ENCODE measurements at regions not wholly inside any gene's neighbourhood (a gene's known extent, or its start where the extent isn't known, plus 50 kb on each side); places are given as distances from the start of the nearest gene placed in this dataset.

GRCh38 chr16:26561303-26561702 is 505.4 kb upstream of the C16orf82 start:
- no peak for DNase-seq
- Histone ChIP-seq H3K4me1 (ENCODE audit: low read depth) (no peaks in the 10 kb centered on the region), H3K4me3 (no peak overlapping the region), H3K9me3 (no peaks in the 10 kb centered on the region), H3K36me3 (ENCODE audit: low read depth) (no peaks in the 10 kb centered on the region)
- intact Hi-C loops (cut with DNase I, micrococcal nuclease): no loop called here
- no peak for ATAC-seq
- TF ChIP-seq CTCF (IDR thresholded peaks at IDR 0.05): no peak

- H3K36me3 ChIP-seq (ENCODE audit: low read depth): no peaks in the 10 kb centered on the region
- no peak for DNase-seq
- no peak overlapping the region for H3K4me3 ChIP-seq
- TF ChIP-seq CTCF (IDR thresholded peaks at IDR 0.05): no peak
- no peaks in the 10 kb centered on the region for H3K9me3 ChIP-seq
- intact Hi-C loops (cut with DNase I, micrococcal nuclease): no loop called here
- no peak for ATAC-seq
- no peaks in the 10 kb centered on the region for H3K4me1 ChIP-seq (ENCODE audit: low read depth)
These were observed 503.7 kb upstream of the C16orf82 start for GRCh38 chr16:26563018-26563417.

GRCh38 chr16:26567356-26567755 is 499.4 kb upstream of the C16orf82 start:
- ATAC-seq: no peak
- H3K4me1 ChIP-seq (ENCODE audit: low read depth): no peaks in the 10 kb centered on the region
- H3K36me3 ChIP-seq (ENCODE audit: low read depth): no peaks in the 10 kb centered on the region
- H3K4me3 ChIP-seq: no peak overlapping the region
- no peak for TF ChIP-seq CTCF (IDR thresholded peaks at IDR 0.05)
- intact Hi-C loops (cut with DNase I, micrococcal nuclease): no loop called here
- no peaks in the 10 kb centered on the region for H3K9me3 ChIP-seq
- DNase-seq: no peak

- no peaks in the 10 kb centered on the region for H3K36me3 ChIP-seq (ENCODE audit: low read depth)
- no peaks in the 10 kb centered on the region for H3K4me1 ChIP-seq (ENCODE audit: low read depth)
- DNase-seq: no peak
- intact Hi-C loops (cut with DNase I, micrococcal nuclease): no loop called here
- no peak overlapping the region for H3K4me3 ChIP-seq
- no peak for TF ChIP-seq CTCF (IDR thresholded peaks at IDR 0.05)
- H3K9me3 ChIP-seq: no peaks in the 10 kb centered on the region
- ATAC-seq: no peak
These were observed 496.9 kb upstream of the C16orf82 start for GRCh38 chr16:26569793-26570192.

- Histone ChIP-seq H3K36me3 (ENCODE audit: low read depth) (no peaks in the 10 kb centered on the region), H3K9me3 (no peaks in the 10 kb centered on the region), H3K4me1 (ENCODE audit: low read depth) (no peaks in the 10 kb centered on the region), H3K4me3 (no peak overlapping the region)
- TF ChIP-seq CTCF (IDR thresholded peaks at IDR 0.05): no peak
- ATAC-seq (no peak), DNase-seq (no peak)
- intact Hi-C loops (cut with DNase I, micrococcal nuclease): no loop called here
These were observed 488.0 kb upstream of the C16orf82 start for GRCh38 chr16:26578748-26579147.

- Histone ChIP-seq H3K9me3 (no peaks in the 10 kb centered on the region), H3K4me1 (ENCODE audit: low read depth) (no peaks in the 10 kb centered on the region), H3K4me3 (no peak overlapping the region), H3K36me3 (ENCODE audit: low read depth) (no peaks in the 10 kb centered on the region)
- intact Hi-C loops (cut with DNase I, micrococcal nuclease): no loop called here
- TF ChIP-seq CTCF (IDR thresholded peaks at IDR 0.05): no peak
- ATAC-seq: no peak
- DNase-seq: no peak
These were observed 482.9 kb upstream of the C16orf82 start for GRCh38 chr16:26583803-26584202.
